ENCODE measurements at regions not wholly inside any gene's neighbourhood (a gene's known extent, or its start where the extent isn't known, plus 50 kb on each side); places are given as distances from the start of the nearest gene placed in this dataset.

DNA sequence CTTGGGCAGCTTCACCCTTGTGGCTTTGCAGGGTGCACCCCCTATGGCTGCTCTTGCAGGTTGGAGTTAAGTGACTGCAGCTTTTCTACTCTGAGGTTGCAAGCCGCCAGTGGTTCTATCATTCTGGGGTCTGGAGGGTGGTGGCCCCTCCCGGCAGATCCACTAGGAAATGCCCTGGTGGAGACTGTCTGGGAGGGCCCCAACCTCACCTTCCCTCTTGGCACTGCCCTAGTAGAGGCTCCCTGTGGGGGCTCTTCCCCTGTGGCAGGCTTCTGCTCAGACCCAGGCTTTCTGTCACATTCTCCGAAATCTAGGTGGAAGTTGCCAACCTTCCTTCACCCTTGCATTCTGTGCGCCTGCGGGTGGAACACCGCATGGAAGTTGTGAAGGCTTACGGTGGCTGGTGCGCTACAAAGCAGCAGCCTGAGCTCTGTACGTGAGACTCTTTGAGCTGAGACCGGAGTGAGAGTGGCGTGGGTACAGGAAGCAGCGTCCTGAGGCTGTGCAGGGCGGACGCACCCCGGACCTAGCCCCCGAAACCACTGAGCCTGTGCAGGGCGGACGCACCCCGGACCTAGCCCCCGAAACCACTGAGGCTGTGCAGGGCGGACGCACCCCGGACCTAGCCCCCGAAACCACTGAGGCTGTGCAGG lies 626.7 kb upstream of the FRG1 start:
- H3K27ac Mint-ChIP-seq, result no peak overlapping the region
- peaks cover 8% of the 10 kb centered on the region for H3K9me3 Mint-ChIP-seq
- no peaks in the 10 kb centered on the region for H3K36me3 Mint-ChIP-seq (ENCODE audit: low read depth)
- H3K4me1 Mint-ChIP-seq (ENCODE audit: low read depth), result no peaks in the 10 kb centered on the region
- no peaks in the 10 kb centered on the region for H3K27me3 Mint-ChIP-seq
- no peak overlapping the region for H3K4me3 Mint-ChIP-seq
- no peak for DNase-seq

DNA sequence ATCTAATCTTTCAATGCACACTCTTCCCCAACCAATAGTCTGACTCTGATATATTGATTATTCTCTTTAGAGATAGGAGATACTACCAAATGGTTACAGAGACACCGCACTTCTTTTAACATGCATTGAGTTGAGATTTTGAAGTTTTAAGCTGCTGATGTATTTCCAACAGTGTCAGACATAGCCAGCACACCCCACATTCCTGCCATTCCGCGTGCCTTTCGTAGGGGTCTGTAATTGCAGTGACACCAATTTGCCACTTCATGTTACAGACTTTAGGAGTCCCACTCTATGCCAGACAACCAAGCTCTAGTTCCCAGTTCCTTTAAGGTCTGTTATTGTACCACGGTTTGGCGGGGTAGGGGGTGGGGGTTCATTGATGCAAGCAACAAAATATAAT lies 618.2 kb upstream of the FRG1 start:
- no peaks in the 10 kb centered on the region for H3K27me3 Mint-ChIP-seq
- H3K36me3 Mint-ChIP-seq (ENCODE audit: low read depth), result no peaks in the 10 kb centered on the region
- H3K4me1 Mint-ChIP-seq (ENCODE audit: low read depth), result no peaks in the 10 kb centered on the region
- H3K9me3 Mint-ChIP-seq, result peaks cover 8% of the 10 kb centered on the region
- H3K4me3 Mint-ChIP-seq, result no peak overlapping the region
- no peak for DNase-seq
- H3K27ac Mint-ChIP-seq, result no peak overlapping the region

DNA sequence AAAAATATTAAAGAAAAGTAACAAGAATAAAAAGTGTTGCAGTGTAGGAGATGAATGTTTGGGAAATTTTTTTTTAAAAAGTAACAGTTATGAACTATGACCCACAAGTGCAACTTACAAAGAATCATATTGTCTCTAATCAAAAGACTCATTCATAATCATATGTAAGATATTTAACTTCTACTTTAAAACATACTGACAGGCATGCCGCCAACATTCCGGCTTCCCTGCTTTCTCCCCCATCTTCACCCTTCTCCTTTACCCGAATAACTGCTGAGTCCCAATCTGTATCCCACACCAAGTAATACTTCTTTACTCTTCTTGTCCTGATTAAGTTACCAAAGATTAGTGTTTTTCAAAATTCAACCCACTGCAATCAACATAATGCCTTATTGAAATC lies 598.8 kb upstream of the FRG1 start:
- Mint-ChIP-seq H3K36me3 (ENCODE audit: low read depth) (no peaks in the 10 kb centered on the region), H3K27me3 (no peaks in the 10 kb centered on the region), H3K4me1 (ENCODE audit: low read depth) (no peaks in the 10 kb centered on the region), H3K27ac (no peak overlapping the region), H3K9me3 (peaks cover 9% of the 10 kb centered on the region), H3K4me3 (no peak overlapping the region)
- no peak for DNase-seq

DNA sequence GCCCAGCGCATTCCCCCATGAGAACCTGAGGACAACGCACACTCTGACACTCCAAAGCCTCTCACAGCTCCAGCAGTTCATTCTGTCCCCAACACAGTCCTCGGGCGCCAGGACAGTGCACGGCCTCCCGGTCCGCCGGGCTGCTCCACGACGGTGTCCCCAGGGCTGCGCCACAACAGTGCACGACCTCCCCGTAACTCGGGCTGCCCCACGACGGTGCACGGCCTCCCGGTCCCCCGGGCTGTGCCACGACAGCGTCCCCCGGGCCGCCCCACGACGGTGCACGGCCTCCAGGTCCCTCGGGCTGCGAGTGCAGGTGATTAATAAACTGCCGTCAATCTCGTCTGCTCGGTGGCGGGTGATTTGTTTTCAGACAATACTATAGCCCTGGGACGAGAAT lies 585.1 kb upstream of the FRG1 start:
- no peaks in the 10 kb centered on the region for H3K36me3 Mint-ChIP-seq (ENCODE audit: low read depth)
- peaks cover 7% of the 10 kb centered on the region for H3K9me3 Mint-ChIP-seq
- no peak overlapping the region for H3K27ac Mint-ChIP-seq
- DNase-seq, result no peak
- no peak overlapping the region for H3K4me3 Mint-ChIP-seq
- H3K27me3 Mint-ChIP-seq, result no peaks in the 10 kb centered on the region
- no peaks in the 10 kb centered on the region for H3K4me1 Mint-ChIP-seq (ENCODE audit: low read depth)

DNA sequence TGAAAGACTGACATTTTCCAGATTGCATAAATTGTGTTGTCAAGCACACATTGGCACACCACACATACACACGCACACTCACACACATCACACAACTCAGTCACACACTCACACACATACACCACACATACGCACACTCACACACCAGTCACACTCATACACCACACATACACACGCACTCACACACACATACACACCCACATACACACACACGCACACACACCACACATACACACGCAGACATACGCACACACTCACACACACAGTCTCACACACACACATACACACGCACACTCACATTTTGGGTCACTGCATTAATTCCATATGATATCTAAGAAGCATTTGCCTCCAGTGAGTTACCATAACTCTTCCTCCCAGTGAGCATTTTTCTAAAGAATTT lies 578.3 kb upstream of the FRG1 start:
- Mint-ChIP-seq H3K9me3 (peaks cover 6% of the 10 kb centered on the region), H3K4me3 (no peak overlapping the region), H3K27me3 (no peaks in the 10 kb centered on the region), H3K36me3 (ENCODE audit: low read depth) (no peaks in the 10 kb centered on the region), H3K27ac (no peak overlapping the region), H3K4me1 (ENCODE audit: low read depth) (no peaks in the 10 kb centered on the region)
- no peak for DNase-seq

DNA sequence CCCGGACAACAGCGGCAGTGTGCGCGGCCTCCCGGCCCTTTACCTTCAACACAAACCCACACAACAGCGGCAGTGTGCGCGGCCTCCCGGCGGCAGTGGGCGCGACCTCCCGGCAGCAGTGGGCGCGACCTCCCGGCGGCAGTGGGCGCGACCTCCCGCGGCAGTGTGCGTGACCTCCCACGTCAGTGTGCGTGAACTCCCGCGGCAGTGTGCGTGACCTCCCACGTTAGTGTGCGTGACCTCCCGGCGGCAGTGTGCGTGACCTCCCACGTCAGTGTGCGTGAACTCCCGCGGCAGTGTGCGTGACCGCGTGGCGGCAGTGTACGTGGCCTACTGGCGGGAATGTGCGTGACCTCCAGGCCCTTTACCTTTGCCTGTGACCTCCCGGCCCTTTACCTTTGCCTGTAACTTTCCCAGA lies 576.6 kb upstream of the FRG1 start:
- Mint-ChIP-seq H3K4me1 (ENCODE audit: low read depth) (no peaks in the 10 kb centered on the region), H3K27ac (no peak overlapping the region), H3K36me3 (ENCODE audit: low read depth) (no peaks in the 10 kb centered on the region), H3K27me3 (no peaks in the 10 kb centered on the region), H3K4me3 (no peak overlapping the region), H3K9me3 (peaks cover 6% of the 10 kb centered on the region)
- DNase-seq, result no peak

DNA sequence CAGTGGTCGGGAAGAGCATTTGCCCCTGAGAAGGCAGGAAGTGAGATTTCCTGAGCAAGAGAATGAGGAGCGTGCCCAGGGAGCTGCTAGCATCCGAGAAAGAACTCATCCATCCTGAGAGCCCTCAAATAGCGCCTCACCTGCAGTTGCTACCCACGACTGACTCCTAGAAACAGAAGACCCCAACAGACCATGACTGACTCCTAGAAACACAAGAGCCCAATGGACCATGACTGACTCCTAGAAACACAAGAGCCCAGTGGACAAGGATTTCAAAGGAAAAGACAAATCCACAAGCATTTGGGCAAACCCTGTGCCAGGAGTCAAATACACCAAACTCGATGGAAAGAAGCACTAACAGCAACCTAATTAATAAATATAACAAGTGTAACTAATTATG lies 575.2 kb upstream of the FRG1 start:
- Mint-ChIP-seq H3K4me3 (no peak overlapping the region), H3K4me1 (ENCODE audit: low read depth) (no peaks in the 10 kb centered on the region), H3K9me3 (peaks cover 6% of the 10 kb centered on the region), H3K27me3 (no peaks in the 10 kb centered on the region), H3K27ac (no peak overlapping the region), H3K36me3 (ENCODE audit: low read depth) (no peaks in the 10 kb centered on the region)
- no peak for DNase-seq

DNA sequence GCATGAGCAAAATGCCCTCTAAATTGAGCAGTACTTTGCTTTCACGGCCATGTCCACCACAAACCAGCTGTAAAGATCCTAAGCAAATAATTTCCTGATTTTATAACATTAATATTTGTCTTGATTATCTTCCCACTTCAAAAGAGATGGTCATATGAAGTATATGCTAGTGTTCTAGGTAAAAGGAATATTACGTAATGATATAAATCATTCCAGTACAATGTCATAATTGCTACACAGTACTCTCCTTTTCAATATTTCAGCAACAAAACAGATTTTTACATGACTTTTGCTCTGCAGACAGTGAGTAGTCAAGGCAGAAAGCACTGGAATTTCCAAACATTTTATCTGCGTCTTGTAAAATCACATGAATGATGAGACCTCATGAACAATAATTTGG lies 572.8 kb upstream of the FRG1 start:
- Mint-ChIP-seq H3K4me3 (no peak overlapping the region), H3K36me3 (ENCODE audit: low read depth) (no peaks in the 10 kb centered on the region), H3K27ac (no peak overlapping the region), H3K27me3 (no peaks in the 10 kb centered on the region), H3K9me3 (peaks cover 4% of the 10 kb centered on the region), H3K4me1 (ENCODE audit: low read depth) (no peaks in the 10 kb centered on the region)
- no peak for DNase-seq

DNA sequence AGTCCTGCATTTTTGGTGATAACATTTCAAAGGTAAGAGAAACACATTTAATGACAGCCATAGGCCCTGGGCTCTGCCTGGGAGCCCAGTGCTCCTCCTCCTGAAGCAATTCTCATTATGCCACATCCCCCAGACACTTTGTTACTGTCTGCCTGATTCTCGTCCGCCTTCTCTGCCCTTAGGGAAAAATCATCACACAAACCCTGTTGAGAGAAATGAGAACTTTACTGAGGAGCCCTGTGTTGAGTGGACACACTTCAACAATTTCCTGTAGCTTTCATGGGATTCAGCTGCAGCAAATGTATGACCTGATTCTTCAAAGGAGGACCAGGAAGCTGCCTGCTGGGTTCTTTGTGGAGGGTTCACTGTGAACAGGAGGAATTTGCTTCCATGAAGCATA lies 566.5 kb upstream of the FRG1 start:
- H3K4me3 Mint-ChIP-seq, result no peak overlapping the region
- no peak overlapping the region for H3K27ac Mint-ChIP-seq
- peaks cover 10% of the 10 kb centered on the region for H3K9me3 Mint-ChIP-seq

DNA sequence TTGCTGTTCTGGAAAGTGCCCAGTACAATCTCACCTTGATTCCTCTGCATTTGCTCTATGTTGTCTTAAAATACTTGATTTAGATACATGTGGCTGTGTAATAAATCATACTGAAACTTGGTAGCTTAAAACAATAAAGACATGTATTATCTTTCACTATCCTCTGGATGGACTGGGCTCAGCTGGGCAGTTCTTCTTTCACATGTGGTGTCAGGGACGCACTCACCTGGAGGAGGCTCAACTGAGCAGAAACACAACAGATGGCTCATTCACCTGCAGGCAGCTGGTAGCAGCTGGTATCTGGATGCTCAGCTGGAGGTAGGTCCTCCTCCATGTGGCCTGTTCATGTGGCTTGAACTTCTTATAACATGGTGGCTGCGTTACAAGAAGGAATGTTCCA lies 563.8 kb upstream of the FRG1 start:
- no peak overlapping the region for H3K4me3 Mint-ChIP-seq
- no peaks in the 10 kb centered on the region for H3K27me3 Mint-ChIP-seq
- no peak overlapping the region for H3K27ac Mint-ChIP-seq
- peaks cover 10% of the 10 kb centered on the region for H3K9me3 Mint-ChIP-seq
- no peak for DNase-seq
- H3K36me3 Mint-ChIP-seq (ENCODE audit: low read depth), result no peaks in the 10 kb centered on the region
- no peaks in the 10 kb centered on the region for H3K4me1 Mint-ChIP-seq (ENCODE audit: low read depth)

More for the DNA sequence above, 566.5 kb upstream of the FRG1 start:
- no peaks in the 10 kb centered on the region for H3K27me3 Mint-ChIP-seq
- DNase-seq, result no peak
- no peaks in the 10 kb centered on the region for H3K4me1 Mint-ChIP-seq (ENCODE audit: low read depth)
- H3K36me3 Mint-ChIP-seq (ENCODE audit: low read depth), result no peaks in the 10 kb centered on the region

DNA sequence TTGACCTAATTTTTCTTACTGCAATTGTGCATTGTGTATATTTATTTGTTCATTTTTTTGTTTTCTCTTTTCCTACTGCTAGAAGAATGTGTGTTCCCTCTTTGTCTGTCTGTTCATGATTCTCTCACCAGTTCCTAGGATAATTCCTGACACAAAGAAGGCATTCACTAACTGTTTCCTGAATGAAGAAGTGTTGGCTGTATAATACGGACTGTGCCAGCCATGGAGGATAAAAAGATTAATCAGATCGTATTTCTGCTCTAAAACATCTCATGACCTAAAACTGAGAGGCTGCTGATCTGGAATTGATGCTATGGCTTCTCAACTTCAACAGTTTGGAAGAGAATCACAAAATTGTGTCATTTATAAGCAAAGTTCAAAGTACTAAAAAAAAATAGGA lies 563.1 kb upstream of the FRG1 start:
- Mint-ChIP-seq H3K27ac (no peak overlapping the region), H3K4me1 (ENCODE audit: low read depth) (no peaks in the 10 kb centered on the region), H3K27me3 (no peaks in the 10 kb centered on the region), H3K36me3 (ENCODE audit: low read depth) (no peaks in the 10 kb centered on the region), H3K9me3 (peaks cover 10% of the 10 kb centered on the region), H3K4me3 (no peak overlapping the region)
- no peak for DNase-seq

DNA sequence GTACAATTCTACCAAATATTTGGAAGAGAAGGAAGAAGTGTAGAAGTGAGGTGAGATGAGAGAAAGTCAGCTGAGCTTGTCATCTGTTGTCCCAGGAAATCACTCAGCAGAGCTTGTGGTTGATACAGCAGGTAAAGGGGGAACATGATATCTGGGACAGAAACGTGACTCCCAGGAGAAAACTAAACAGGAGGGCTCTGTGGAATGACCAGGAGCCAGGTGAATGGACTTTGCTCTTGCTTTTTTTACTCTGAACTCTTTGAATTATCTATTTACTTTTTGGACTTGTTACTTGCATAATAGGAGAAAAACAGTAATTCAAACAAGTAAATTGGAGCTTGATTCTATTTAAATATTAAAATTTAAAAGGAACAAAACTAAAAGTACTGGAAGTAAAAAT lies 555.6 kb upstream of the FRG1 start:
- Mint-ChIP-seq H3K27me3 (no peaks in the 10 kb centered on the region), H3K27ac (no peak overlapping the region), H3K4me1 (ENCODE audit: low read depth) (no peaks in the 10 kb centered on the region), H3K36me3 (ENCODE audit: low read depth) (no peaks in the 10 kb centered on the region), H3K9me3 (peaks cover 18% of the 10 kb centered on the region), H3K4me3 (no peak overlapping the region)
- no peak for DNase-seq

DNA sequence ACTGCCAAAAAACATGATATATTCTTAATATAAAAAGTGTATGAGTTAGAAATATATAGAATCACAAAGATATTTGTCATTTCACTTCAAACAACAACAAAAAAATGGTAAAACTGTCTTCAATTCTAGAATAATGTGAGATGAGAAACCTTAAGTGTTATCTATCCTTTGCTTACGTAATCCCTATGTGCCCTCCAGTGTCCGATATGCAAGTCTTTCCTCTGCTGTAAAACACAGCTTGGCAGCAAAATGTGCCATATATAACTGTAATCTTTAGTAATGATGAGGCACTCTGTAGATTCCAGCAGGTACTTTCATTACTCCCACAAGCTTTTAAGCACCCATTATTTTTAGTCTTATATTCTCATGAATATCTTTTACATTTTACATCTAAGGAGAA lies 555.1 kb upstream of the FRG1 start:
- no peak overlapping the region for H3K4me3 Mint-ChIP-seq
- no peak for DNase-seq
- H3K4me1 Mint-ChIP-seq (ENCODE audit: low read depth), result no peaks in the 10 kb centered on the region
- no peaks in the 10 kb centered on the region for H3K36me3 Mint-ChIP-seq (ENCODE audit: low read depth)
- H3K27ac Mint-ChIP-seq, result no peak overlapping the region
- no peaks in the 10 kb centered on the region for H3K27me3 Mint-ChIP-seq
- peaks cover 18% of the 10 kb centered on the region for H3K9me3 Mint-ChIP-seq

DNA sequence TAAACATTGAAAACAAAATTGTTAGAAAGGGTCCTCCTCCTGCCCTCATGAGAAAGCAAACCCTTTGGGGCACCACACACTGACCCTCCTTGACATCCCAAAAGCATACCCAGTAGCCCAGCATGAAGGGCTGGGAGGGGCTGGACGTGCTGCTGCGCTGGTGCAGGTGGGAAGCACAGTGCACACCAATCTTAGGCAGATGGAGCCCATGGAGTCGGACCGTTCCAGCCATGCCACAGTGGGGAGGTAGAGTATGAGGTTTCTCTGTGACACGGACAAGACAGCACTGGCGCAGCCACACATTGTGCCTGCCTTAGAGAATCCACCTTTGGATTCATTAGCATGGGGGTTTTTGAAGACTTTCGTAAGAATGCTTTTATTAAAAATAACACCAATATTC lies 544.2 kb upstream of the FRG1 start:
- no peaks in the 10 kb centered on the region for H3K27me3 Mint-ChIP-seq
- no peaks in the 10 kb centered on the region for H3K4me1 Mint-ChIP-seq (ENCODE audit: low read depth)
- no peak overlapping the region for H3K27ac Mint-ChIP-seq
- peaks cover 10% of the 10 kb centered on the region for H3K9me3 Mint-ChIP-seq
- H3K36me3 Mint-ChIP-seq (ENCODE audit: low read depth), result no peaks in the 10 kb centered on the region
- no peak for DNase-seq
- no peak overlapping the region for H3K4me3 Mint-ChIP-seq

DNA sequence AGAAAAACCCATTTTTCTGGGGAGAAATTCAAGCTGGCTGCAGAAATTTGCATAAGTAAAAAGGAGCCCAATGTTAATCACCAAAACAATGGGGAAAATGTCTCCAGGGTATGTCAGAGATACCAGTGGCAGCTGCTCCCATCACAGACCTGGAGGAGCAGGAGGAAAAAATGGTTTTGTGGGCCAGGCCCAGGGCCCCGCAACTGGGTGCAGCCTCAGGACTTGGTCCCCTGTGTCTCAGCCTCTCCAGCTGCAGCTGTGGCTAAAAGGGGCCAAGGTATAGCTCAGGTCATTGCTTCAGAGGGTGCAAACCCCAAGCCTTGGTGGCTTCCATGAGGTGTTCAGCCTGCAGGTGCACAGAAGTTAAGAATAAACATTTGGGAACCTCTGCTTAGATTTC lies 536.4 kb upstream of the FRG1 start:
- no peak overlapping the region for H3K27ac Mint-ChIP-seq
- H3K36me3 Mint-ChIP-seq (ENCODE audit: low read depth), result no peaks in the 10 kb centered on the region
- H3K4me3 Mint-ChIP-seq, result no peak overlapping the region
- no peaks in the 10 kb centered on the region for H3K4me1 Mint-ChIP-seq (ENCODE audit: low read depth)
- peaks cover 16% of the 10 kb centered on the region for H3K9me3 Mint-ChIP-seq
- DNase-seq, result no peak
- H3K27me3 Mint-ChIP-seq, result no peaks in the 10 kb centered on the region

DNA sequence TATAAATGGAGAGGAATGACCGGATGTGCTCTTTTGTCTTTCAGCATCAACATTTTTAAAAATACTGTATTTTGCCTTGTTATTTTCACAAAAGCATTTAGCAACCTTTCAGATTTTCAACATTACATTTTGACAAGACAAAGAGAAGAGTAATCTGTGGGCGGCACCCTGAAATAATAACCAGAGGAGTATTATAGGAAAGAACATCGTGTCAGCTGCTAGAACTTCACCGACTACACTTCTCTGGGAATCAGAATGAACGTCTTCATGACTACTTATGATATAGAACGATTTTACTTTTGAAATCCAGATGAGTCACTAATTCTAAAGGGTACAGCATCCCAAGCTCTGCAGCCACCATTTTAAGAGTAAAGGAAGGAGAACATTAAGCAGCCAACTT lies 531.5 kb upstream of the FRG1 start:
- no peak for DNase-seq
- Mint-ChIP-seq H3K4me3 (no peak overlapping the region), H3K27ac (no peak overlapping the region), H3K4me1 (ENCODE audit: low read depth) (no peaks in the 10 kb centered on the region), H3K27me3 (no peaks in the 10 kb centered on the region), H3K36me3 (ENCODE audit: low read depth) (no peaks in the 10 kb centered on the region), H3K9me3 (peaks cover 16% of the 10 kb centered on the region)

Data from activated T-cell treated with anti-CD3 and anti-CD28 coated beads, Interleukin-2, amount 50 U/mL, for 24 hours (primary cell).